H1 (cell line): ENCODE measurements at regions not wholly inside any gene's neighbourhood (a gene's known extent, or its start where the extent isn't known, plus 50 kb on each side); places are given as distances from the start of the nearest gene placed in this dataset.

Experiments
- CTCF ChIA-PET: fragments of 300-600 bp; sonication (Branson Sonifier 250); formaldehyde crosslinking; loops from one replicate; lab custom pipeline; 2021; ENCODE audit not compliant: partially characterized antibody; lab: Charles Lee
- POLR2A ChIA-PET: fragments of 300-600 bp; sonication (Branson Sonifier 250); formaldehyde crosslinking; loops from one replicate; lab custom pipeline; 2021; ENCODE audit warnings: inconsistent platforms; ENCODE audit not compliant: partially characterized antibody; lab: Charles Lee
- DNase-seq, 2 experiments: peaks; one replicate each; pipeline versions ENCODE4 v3.0.0 to v3.0.0-alpha.2; 2010 to 2022; ENCODE audit warnings: low spot score in 2 of 2, low read depth in 1 of 2, mixed read lengths in 1 of 2
- FAIRE-seq: peaks from 2 replicates; lab custom pipeline; 2011; peaks lifted over from hg19 to GRCh38; lab: Jason Lieb, UNC
- H2AFZ ChIP-seq: 2 replicates; pipeline ENCODE4 v1.8.1; 2012; ENCODE audit warnings: low read length, inconsistent platforms
- H2AK5ac ChIP-seq: 2 replicates; pipeline ENCODE4 v1.6.1; 2013; ENCODE audit warnings: low read depth, low read length
- H2BK120ac ChIP-seq: replicated peaks from 2 replicates; pipeline ENCODE3; 2013; ENCODE audit warnings: low read depth, low read length, inconsistent platforms
- H2BK12ac ChIP-seq: 2 replicates; pipeline ENCODE4 v1.6.1; 2013; ENCODE audit warnings: low read depth, low read length
- H2BK15ac ChIP-seq: 2 replicates; pipeline ENCODE4 v1.6.1; 2013; ENCODE audit warnings: low read length
- H2BK20ac ChIP-seq: 2 replicates; pipeline ENCODE4 v1.6.1; 2013; ENCODE audit warnings: low read length
- H2BK5ac ChIP-seq: 2 replicates; pipeline ENCODE4 v1.6.1; 2013; ENCODE audit warnings: low read depth, low read length
- H3K14ac ChIP-seq: 2 replicates; pipeline ENCODE4 v1.6.1; 2013; ENCODE audit warnings: inconsistent platforms; ENCODE audit not compliant: insufficient read length
- H3K18ac ChIP-seq: 2 replicates; pipeline ENCODE4 v1.6.1; 2013; ENCODE audit warnings: low read length; ENCODE audit errors: extremely low read depth
- H3K23ac ChIP-seq: 2 replicates; pipeline ENCODE4 v1.6.1; 2013; ENCODE audit warnings: inconsistent platforms; ENCODE audit not compliant: insufficient read length
- H3K23me2 ChIP-seq: 2 replicates; pipeline ENCODE4 v1.6.1; 2013; ENCODE audit warnings: low read depth, low read length
- H3K27ac ChIP-seq: 2 replicates; pipeline ENCODE4 v1.6.1; 2011; ENCODE audit warnings: low read depth, low read length, inconsistent platforms
- H3K27me3 ChIP-seq, 4 experiments: replicated peaks in 1 of 4; 1 replicate in 1 of 4; 2 replicates in 3 of 4; pipeline versions ENCODE4 v1.6.1 to v1.8.1; 2011 to 2013; ENCODE audit warnings: low read length in 3 of 4, mild to moderate bottlenecking in 3 of 4, inconsistent platforms in 2 of 4, mixed read lengths in 2 of 4, moderate library complexity in 1 of 4; ENCODE audit not compliant: control insufficient read depth in 3 of 4, insufficient read depth in 3 of 4; ENCODE audit errors: extremely low read depth in 1 of 4
- H3K36me3 ChIP-seq, 4 experiments: 2 replicates each; pipeline versions ENCODE4 v1.6.1 to v1.8.1; 2011 to 2013; ENCODE audit warnings: mild to moderate bottlenecking in 4 of 4, low read length in 3 of 4, moderate library complexity in 2 of 4, control low read depth in 1 of 4, inconsistent platforms in 1 of 4; ENCODE audit not compliant: insufficient read depth in 4 of 4, control insufficient read depth in 2 of 4
- H3K4ac ChIP-seq: replicated peaks from 2 replicates; pipeline ENCODE3; 2013; ENCODE audit warnings: low read length, low read depth, mixed read lengths, inconsistent platforms; ENCODE audit not compliant: insufficient read length
- H3K4me1 ChIP-seq, 4 experiments: replicated peaks in 1 of 4; 1 replicate in 1 of 4; 2 replicates in 3 of 4; pipeline versions ENCODE4 v1.6.1 to v1.8.1; 2011 to 2013; ENCODE audit warnings: low read length in 3 of 4, inconsistent platforms in 2 of 4, mixed read lengths in 1 of 4; ENCODE audit not compliant: insufficient read depth in 4 of 4, control insufficient read depth in 3 of 4
- H3K4me2 ChIP-seq, 2 experiments: 2 replicates each; pipeline versions ENCODE4 v1.6.1 to v1.8.1; 2011 to 2013; ENCODE audit warnings: low read depth in 2 of 2, low read length in 2 of 2, control low read depth in 1 of 2, inconsistent platforms in 1 of 2, mild to moderate bottlenecking in 1 of 2; ENCODE audit not compliant: insufficient read depth in 1 of 2
- H3K4me3 ChIP-seq, 4 experiments: fragments of 200-600, 300-600 bp in 1 of 4; sonication (generic), shearing (Covaris generic), sonication (Bioruptor Twin) in 1 of 4; 2 replicates each; pipeline versions ENCODE4 v1.5.1 to v1.8.1; 2011 to 2016; ENCODE audit warnings: low read length in 4 of 4, low read depth in 3 of 4, control low read depth in 2 of 4, inconsistent platforms in 2 of 4, mild to moderate bottlenecking in 2 of 4, mixed read lengths in 1 of 4, moderate library complexity in 1 of 4; ENCODE audit not compliant: insufficient read depth in 2 of 4; ENCODE audit errors: extremely low read depth in 1 of 4
- H3K56ac ChIP-seq: replicated peaks from 2 replicates; pipeline ENCODE3; 2013; ENCODE audit warnings: low read depth, mild to moderate bottlenecking, mixed read lengths, low read length, inconsistent platforms; ENCODE audit not compliant: insufficient read length
- H3K79me1 ChIP-seq: 2 replicates; pipeline ENCODE4 v1.6.1; 2013; ENCODE audit warnings: low read depth, low read length, control low read depth
- H3K79me2 ChIP-seq, 2 experiments: 2 replicates each; pipeline versions ENCODE4 v1.6.1 to v1.8.1; 2012 to 2013; ENCODE audit warnings: low read length in 2 of 2, mild to moderate bottlenecking in 2 of 2, inconsistent platforms in 1 of 2; ENCODE audit not compliant: insufficient read depth in 2 of 2, control insufficient read depth in 1 of 2
- H3K9ac ChIP-seq, 4 experiments: replicated peaks in 1 of 4; 1 replicate in 1 of 4; 2 replicates in 3 of 4; pipeline versions ENCODE4 v1.6.1 to v1.8.1; 2011 to 2013; ENCODE audit warnings: low read depth in 3 of 4, low read length in 3 of 4, control low read depth in 2 of 4, mild to moderate bottlenecking in 2 of 4, moderate library complexity in 2 of 4, inconsistent platforms in 1 of 4; ENCODE audit errors: extremely low read depth in 1 of 4
- H3K9me3 ChIP-seq, 2 experiments: 2 replicates each; pipeline versions ENCODE4 v1.6.1 to v1.8.1; 2012 to 2013; ENCODE audit warnings: mild to moderate bottlenecking in 2 of 2, moderate library complexity in 2 of 2, control low read depth in 1 of 2, inconsistent platforms in 1 of 2, low read depth in 1 of 2, low read length in 1 of 2, mixed read lengths in 1 of 2; ENCODE audit not compliant: insufficient read depth in 2 of 2
- H4K20me1 ChIP-seq, 2 experiments: replicated peaks in 1 of 2; 2 replicates each; pipeline versions ENCODE3 to v1.8.1; 2011 to 2013; ENCODE audit warnings: inconsistent platforms in 2 of 2, low read length in 2 of 2, mild to moderate bottlenecking in 1 of 2; ENCODE audit not compliant: insufficient read depth in 2 of 2, control insufficient read depth in 1 of 2
- H4K5ac ChIP-seq: 2 replicates; pipeline ENCODE4 v1.6.1; 2013; ENCODE audit warnings: low read length, low read depth, mixed read lengths, inconsistent platforms; ENCODE audit not compliant: insufficient read length
- H4K8ac ChIP-seq: 2 replicates; pipeline ENCODE4 v1.8.0; 2013; ENCODE audit warnings: mild to moderate bottlenecking, moderate library complexity, low read length, inconsistent platforms; ENCODE audit not compliant: insufficient read depth; ENCODE audit errors: extremely low read depth
- H4K91ac ChIP-seq: replicated peaks from 2 replicates; pipeline ENCODE3; 2013; ENCODE audit warnings: low read length, mixed read lengths, inconsistent platforms; ENCODE audit not compliant: insufficient read length
- EGR1 ChIP-seq: IDR thresholded peaks from 2 replicates; pipeline ENCODE4 v1.6.1; 2011; ENCODE audit warnings: low read depth, low read length, borderline replicate concordance
- MAX ChIP-seq: IDR thresholded peaks from 2 replicates; pipeline ENCODE4 v1.6.1; 2012; ENCODE audit warnings: inconsistent platforms
- WGBS, 2 experiments: shearing (Covaris generic) in 1 of 2; methylation state at CpG; one replicate each; pipeline versions ENCODE4 v1.1.6 to v1.1.7; 2013 to 2015; ENCODE audit warnings: low lambda C conversion rate in 2 of 2, mixed read lengths in 2 of 2, inconsistent platforms in 1 of 2, low coverage in 1 of 2, missing lambda C conversion rate in 1 of 2; ENCODE audit not compliant: insufficient replicate concordance in 2 of 2, insufficient coverage in 1 of 2, insufficient read length in 1 of 2; ENCODE audit errors: extremely low coverage in 1 of 2, missing lambda C conversion rate in 1 of 2; 5-methylcytosine and 5-hydroxymethylcytosine counted together

- no peak overlapping the region for H3K14ac ChIP-seq
- peaks cover 0 to 3% of the 10 kb centered on the region in 2 experiments; a peak in 2 of 4 replicates for H3K9me3 ChIP-seq
- FAIRE-seq (no peak), DNase-seq (no peak)
- H4K8ac ChIP-seq = no peak overlapping the region
- H3K18ac ChIP-seq = no peak overlapping the region
- no peak overlapping the region for H3K27ac ChIP-seq
- ChIA-PET CTCF (interaction anchor here (0.7 kb wide), 1 partner anchor 105 kb away, joined by 3 read pairs; no protein-coding TSS in a partner anchor), POLR2A (no interaction called here)
- H2BK15ac ChIP-seq = no peak overlapping the region
- no peak overlapping the region for H3K56ac ChIP-seq
- H3K23me2 ChIP-seq = peaks cover 2% of the 10 kb centered on the region; the same call in 1 of the 2 replicates
- H3K4me2 ChIP-seq = no peak overlapping the region
- H3K79me1 ChIP-seq = no peaks in the 10 kb centered on the region
- no peak overlapping the region for H3K9ac ChIP-seq
- no peak overlapping the region for H4K5ac ChIP-seq
- no peak overlapping the region for H2BK12ac ChIP-seq
- H4K20me1 ChIP-seq = no peaks in the 10 kb centered on the region
- no peak overlapping the region for H4K91ac ChIP-seq
- no peaks in the 10 kb centered on the region for H3K4me1 ChIP-seq
- no peak overlapping the region for H3K4me3 ChIP-seq
- no peak overlapping the region for H3K4ac ChIP-seq
- whole genome bisulfite sequencing, 2 experiments = 83% methylated on average over 4 of the region's 4 CpGs; no CpG with 5 or more reads in 1 of the 2 experiments
- H3K79me2 ChIP-seq = no peaks in the 10 kb centered on the region
- no peak overlapping the region for H2BK120ac ChIP-seq
- no peak overlapping the region for H2AFZ ChIP-seq
- H3K27me3 ChIP-seq = no peaks in the 10 kb centered on the region
- no peak overlapping the region for H2AK5ac ChIP-seq
- TF ChIP-seq MAX (no peak), EGR1 (no peak)
- no peak overlapping the region for H2BK20ac ChIP-seq
- no peak overlapping the region for H3K23ac ChIP-seq
- H2BK5ac ChIP-seq = no peak overlapping the region
- no peaks in the 10 kb centered on the region for H3K36me3 ChIP-seq
Observed at GRCh38 chr14:34203251-34203722, 252.4 kb upstream of the EGLN3 start.
